ENCODE measurements at regions not wholly inside any gene's neighbourhood (a gene's known extent, or its start where the extent isn't known, plus 50 kb on each side); places are given as distances from the start of the nearest gene placed in this dataset.

DNA sequence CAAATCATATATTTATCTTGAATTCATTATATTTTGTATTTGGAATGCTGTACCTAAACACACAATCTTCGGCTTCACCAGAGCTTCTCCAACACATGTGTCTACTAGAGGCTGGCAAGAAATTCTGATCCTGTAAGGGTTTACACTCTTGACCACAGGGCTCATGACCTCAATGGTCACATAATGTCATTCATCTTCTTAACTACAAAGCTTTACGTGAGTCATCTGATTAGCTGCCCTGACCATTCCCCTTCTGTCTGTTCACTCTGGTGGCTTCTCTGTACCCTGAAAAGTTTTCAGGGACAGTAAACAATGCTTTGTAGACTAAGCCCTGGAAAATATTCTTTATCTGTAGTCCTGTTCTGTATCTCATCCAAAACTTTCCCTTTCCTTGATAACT lies 423.9 kb downstream of the CMPK2 start:
- H3K27ac ChIP-seq (ENCODE audit: low read depth, low read length), result no peak overlapping the region
- no peaks in the 10 kb centered on the region for H3K27me3 ChIP-seq (ENCODE audit: control insufficient read depth, insufficient read depth, low read length)
- no peaks in the 10 kb centered on the region for H3K36me3 ChIP-seq (ENCODE audit: control insufficient read depth, insufficient read depth, low read length)
- no peaks in the 10 kb centered on the region for H3K4me1 ChIP-seq (ENCODE audit: control insufficient read depth, insufficient read depth, low read length)
- no peak overlapping the region for H3K4me3 ChIP-seq (ENCODE audit: low read depth, low read length)
- no peak overlapping the region for H3K9ac ChIP-seq (ENCODE audit: low read length)
- H3K9me3 ChIP-seq (ENCODE audit: control insufficient read depth, insufficient read depth, low read depth, low read length), result no peaks in the 10 kb centered on the region

DNA sequence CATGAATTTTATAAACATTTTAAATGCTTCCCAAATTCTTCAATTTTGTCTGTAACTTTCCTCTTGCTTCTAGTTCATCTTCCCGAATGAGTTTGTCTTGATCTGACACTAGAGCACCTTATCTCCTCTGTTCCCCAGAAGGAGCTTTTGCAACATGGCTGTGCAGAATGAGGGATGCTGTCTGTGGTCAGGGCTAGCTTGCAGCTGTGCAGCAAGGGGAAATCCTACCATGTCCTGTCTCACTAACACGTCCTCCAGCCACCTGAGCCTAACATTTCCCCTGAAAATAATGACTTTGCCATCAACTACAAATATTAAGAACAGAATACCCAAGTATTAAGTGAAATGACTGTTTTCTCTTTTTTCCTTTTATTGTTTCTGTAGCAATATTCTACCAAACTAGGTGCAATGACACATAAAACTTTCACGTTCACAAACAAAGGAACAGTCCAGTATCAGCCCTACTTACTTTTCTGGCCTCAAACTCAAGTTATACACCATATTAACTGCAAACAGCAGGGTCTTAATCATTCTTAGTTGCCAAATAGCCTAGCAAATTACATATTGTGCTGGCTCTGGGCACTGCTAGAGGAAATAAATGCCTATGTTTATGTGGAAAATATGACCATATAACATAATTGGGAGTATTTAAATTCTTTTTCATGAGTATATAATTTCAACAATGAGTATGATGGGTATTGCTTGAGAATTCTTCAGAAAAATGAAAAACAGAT lies 423.3 kb downstream of the CMPK2 start:
- no peak overlapping the region for H3K9ac ChIP-seq (ENCODE audit: low read length)
- no peaks in the 10 kb centered on the region for H3K9me3 ChIP-seq (ENCODE audit: control insufficient read depth, insufficient read depth, low read depth, low read length)
- H3K36me3 ChIP-seq (ENCODE audit: control insufficient read depth, insufficient read depth, low read length), result no peaks in the 10 kb centered on the region
- H3K27ac ChIP-seq (ENCODE audit: low read depth, low read length), result no peak overlapping the region
- no peaks in the 10 kb centered on the region for H3K4me1 ChIP-seq (ENCODE audit: control insufficient read depth, insufficient read depth, low read length)
- no peaks in the 10 kb centered on the region for H3K27me3 ChIP-seq (ENCODE audit: control insufficient read depth, insufficient read depth, low read length)
- H3K4me3 ChIP-seq (ENCODE audit: low read depth, low read length), result no peak overlapping the region

DNA sequence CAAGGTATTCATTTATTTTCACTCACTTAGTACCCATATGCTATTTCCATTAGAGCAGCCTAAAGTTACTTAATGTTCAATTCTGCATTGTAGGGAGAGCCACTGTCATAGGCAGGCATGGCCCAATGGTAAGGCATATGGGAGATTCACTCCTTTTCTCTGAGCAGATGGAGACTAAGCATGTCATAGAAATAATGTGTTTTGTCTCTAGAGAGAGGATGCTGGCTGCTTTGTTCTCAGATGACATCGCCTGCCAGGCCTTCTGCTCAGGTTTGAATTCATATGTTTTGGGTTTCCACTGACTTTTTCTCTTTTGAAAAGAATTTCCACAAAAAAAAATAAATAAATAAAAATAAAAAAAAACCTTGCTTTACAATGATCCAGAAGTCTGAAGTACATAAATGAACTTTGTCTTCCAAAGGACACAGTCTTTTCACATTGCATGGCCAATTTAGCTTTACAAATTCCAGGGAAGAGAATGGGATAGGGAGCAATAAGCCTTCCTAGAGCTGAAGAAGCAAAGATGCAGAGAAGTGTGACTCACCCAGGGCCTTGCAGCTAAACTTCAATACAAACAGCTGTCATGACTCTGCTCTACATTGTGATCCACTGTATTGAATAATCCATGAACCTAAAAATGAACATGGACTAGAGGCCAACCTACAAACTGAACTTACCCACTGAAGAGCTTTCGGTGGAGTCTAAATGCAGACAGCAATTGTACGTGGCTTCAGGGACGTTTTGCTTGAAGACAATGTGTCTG lies 422.5 kb downstream of the CMPK2 start:
- H3K27me3 ChIP-seq (ENCODE audit: control insufficient read depth, insufficient read depth, low read length), result no peaks in the 10 kb centered on the region
- no peaks in the 10 kb centered on the region for H3K36me3 ChIP-seq (ENCODE audit: control insufficient read depth, insufficient read depth, low read length)
- no peak overlapping the region for H3K27ac ChIP-seq (ENCODE audit: low read depth, low read length)
- H3K9me3 ChIP-seq (ENCODE audit: control insufficient read depth, insufficient read depth, low read depth, low read length), result no peaks in the 10 kb centered on the region
- no peaks in the 10 kb centered on the region for H3K4me1 ChIP-seq (ENCODE audit: control insufficient read depth, insufficient read depth, low read length)
- no peak overlapping the region for H3K4me3 ChIP-seq (ENCODE audit: low read depth, low read length)
- H3K9ac ChIP-seq (ENCODE audit: low read length), result no peak overlapping the region

DNA sequence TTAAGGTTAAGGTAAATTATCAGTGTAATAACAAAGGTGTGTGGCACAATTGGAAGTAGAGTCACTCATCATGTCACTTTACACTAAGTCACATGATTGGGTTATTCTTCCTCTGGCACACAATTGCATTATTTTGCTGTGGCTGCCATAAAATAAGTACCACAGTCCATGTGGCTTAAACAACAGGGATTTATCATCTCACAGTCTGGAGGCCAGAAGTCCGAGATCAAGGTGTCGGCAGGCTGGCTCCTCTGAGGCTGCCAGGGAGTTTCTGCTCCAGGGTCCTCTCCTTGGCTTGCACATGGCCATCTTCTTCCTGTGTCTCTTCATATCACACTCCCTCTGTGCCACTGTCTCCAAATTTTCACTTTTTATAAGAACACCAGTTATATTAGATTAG lies 421.2 kb downstream of the CMPK2 start:
- H3K9ac ChIP-seq (ENCODE audit: low read length), result no peak overlapping the region
- peaks cover 3% of the 10 kb centered on the region; the same call in 1 of the 2 replicates for H3K4me1 ChIP-seq (ENCODE audit: control insufficient read depth, insufficient read depth, low read length)

DNA sequence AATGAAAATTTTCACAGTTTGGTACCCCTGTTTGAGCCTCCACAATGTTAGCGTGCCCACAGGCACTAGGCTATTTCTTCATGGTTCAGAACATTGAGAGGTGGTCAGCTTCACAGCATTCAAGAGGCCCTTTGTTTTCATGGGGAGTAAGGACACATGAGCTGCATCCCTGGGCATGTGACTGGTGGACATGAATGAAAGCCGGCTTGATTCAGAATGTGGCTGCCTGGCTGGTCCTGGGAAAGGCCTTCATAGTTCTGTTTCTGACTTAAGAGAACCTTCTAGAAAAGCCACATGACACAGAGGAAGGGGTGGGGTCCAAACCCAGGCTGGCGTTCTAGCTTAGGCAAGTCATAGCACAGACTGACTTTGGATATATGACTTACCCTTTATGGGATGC lies 420.6 kb downstream of the CMPK2 start:
- H3K9me3 ChIP-seq (ENCODE audit: control insufficient read depth, insufficient read depth, low read depth, low read length), result no peaks in the 10 kb centered on the region
- H3K4me3 ChIP-seq (ENCODE audit: low read depth, low read length), result no peak overlapping the region
- peaks cover 4% of the 10 kb centered on the region; the same call in 1 of the 2 replicates for H3K4me1 ChIP-seq (ENCODE audit: control insufficient read depth, insufficient read depth, low read length)
- H3K27ac ChIP-seq (ENCODE audit: low read depth, low read length), result no peak overlapping the region
- H3K27me3 ChIP-seq (ENCODE audit: control insufficient read depth, insufficient read depth, low read length), result no peaks in the 10 kb centered on the region
- no peak overlapping the region for H3K9ac ChIP-seq (ENCODE audit: low read length)
- H3K36me3 ChIP-seq (ENCODE audit: control insufficient read depth, insufficient read depth, low read length), result no peaks in the 10 kb centered on the region

More for the DNA sequence above, 421.2 kb downstream of the CMPK2 start:
- Histone ChIP-seq H3K27me3 (ENCODE audit: control insufficient read depth, insufficient read depth, low read length) (no peaks in the 10 kb centered on the region), H3K4me3 (ENCODE audit: low read depth, low read length) (no peak overlapping the region), H3K27ac (ENCODE audit: low read depth, low read length) (no peak overlapping the region), H3K36me3 (ENCODE audit: control insufficient read depth, insufficient read depth, low read length) (no peaks in the 10 kb centered on the region), H3K9me3 (ENCODE audit: control insufficient read depth, insufficient read depth, low read depth, low read length) (no peaks in the 10 kb centered on the region)

DNA sequence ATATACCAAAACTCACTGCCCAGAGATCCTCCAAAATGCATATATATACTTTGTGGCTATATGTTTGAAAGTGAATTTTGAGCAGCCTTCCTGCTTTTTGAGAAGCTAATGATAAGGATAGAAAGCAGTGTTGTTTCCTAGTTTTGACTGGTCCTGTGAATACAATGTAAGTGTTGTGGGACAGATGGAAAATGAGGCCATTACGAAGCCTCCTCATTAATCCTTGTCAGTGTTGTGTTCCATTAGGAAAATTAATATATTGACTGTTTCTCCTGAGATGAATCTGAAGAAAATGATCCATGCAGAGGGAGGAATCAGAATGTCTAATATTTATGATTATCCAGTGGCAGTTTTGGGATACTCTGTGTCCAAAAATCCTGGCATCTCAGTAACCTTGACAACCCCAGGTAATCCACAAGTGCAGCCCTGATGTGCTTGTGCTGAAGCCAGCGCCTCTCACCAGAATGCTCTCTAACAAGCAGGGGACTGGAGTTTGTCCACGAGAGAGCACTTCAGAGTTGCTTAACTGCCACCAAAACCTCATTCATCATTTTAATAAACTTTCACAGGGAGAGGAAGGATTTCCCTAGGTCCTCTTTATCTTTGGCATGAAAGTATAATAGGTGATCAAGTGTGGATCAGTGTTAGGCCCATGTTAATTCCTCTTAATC lies 418.6 kb downstream of the CMPK2 start:
- Histone ChIP-seq H3K36me3 (ENCODE audit: control insufficient read depth, insufficient read depth, low read length) (no peaks in the 10 kb centered on the region), H3K27me3 (ENCODE audit: control insufficient read depth, insufficient read depth, low read length) (no peaks in the 10 kb centered on the region), H3K4me1 (ENCODE audit: control insufficient read depth, insufficient read depth, low read length) (peaks cover 4% of the 10 kb centered on the region; the same call in 1 of the 2 replicates), H3K9me3 (ENCODE audit: control insufficient read depth, insufficient read depth, low read depth, low read length) (no peaks in the 10 kb centered on the region), H3K4me3 (ENCODE audit: low read depth, low read length) (no peak overlapping the region), H3K9ac (ENCODE audit: low read length) (no peak overlapping the region), H3K27ac (ENCODE audit: low read depth, low read length) (no peak overlapping the region)

DNA sequence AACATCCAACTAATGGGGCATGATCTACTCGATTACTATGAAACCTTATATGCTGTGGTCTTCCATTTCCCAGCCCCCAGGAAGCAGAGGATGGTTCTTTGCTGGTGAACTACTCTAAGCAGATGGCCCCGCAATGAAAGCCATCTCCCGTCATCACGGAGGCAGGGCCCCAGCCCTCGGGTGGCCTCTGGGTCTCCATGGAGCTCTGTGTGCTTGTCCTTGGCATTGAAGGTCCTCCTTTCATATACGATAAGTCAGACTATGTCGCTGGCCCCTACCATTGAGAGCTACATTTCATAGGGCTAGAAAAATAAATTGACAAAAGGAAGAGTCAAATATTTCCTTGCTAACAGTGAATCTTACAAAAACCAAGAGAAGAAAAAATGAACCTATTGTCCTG lies 416.8 kb downstream of the CMPK2 start:
- Histone ChIP-seq H3K4me1 (ENCODE audit: control insufficient read depth, insufficient read depth, low read length) (peaks cover 4% of the 10 kb centered on the region; the same call in 1 of the 2 replicates), H3K27ac (ENCODE audit: low read depth, low read length) (no peak overlapping the region), H3K9me3 (ENCODE audit: control insufficient read depth, insufficient read depth, low read depth, low read length) (no peaks in the 10 kb centered on the region)

DNA sequence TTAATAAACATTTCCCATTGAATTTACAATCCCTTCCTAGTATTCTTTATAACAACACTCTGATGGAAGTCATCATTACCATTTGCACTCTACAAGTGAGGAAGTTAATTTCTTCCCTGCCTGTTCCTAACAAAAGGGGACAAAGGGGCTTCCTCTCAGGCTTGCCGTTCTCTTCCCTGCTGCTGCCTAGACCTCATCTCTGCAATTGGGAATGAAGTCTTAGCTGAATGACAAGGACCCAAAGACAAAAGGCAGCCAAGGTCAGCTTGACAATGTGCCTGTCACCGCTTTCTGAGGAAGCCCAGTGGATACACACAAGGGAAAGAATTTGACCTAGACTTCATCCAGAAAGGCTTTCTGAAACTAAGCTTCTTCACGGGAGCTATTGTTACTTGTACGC lies 416.4 kb downstream of the CMPK2 start:
- Histone ChIP-seq H3K4me3 (ENCODE audit: low read depth, low read length) (no peak overlapping the region), H3K4me1 (ENCODE audit: control insufficient read depth, insufficient read depth, low read length) (peaks cover 4% of the 10 kb centered on the region; the same call in 1 of the 2 replicates), H3K27me3 (ENCODE audit: control insufficient read depth, insufficient read depth, low read length) (no peaks in the 10 kb centered on the region), H3K36me3 (ENCODE audit: control insufficient read depth, insufficient read depth, low read length) (no peaks in the 10 kb centered on the region), H3K27ac (ENCODE audit: low read depth, low read length) (no peak overlapping the region), H3K9me3 (ENCODE audit: control insufficient read depth, insufficient read depth, low read depth, low read length) (no peaks in the 10 kb centered on the region), H3K9ac (ENCODE audit: low read length) (no peak overlapping the region)

More for the DNA sequence above, 416.8 kb downstream of the CMPK2 start:
- Histone ChIP-seq H3K4me3 (ENCODE audit: low read depth, low read length) (no peak overlapping the region), H3K36me3 (ENCODE audit: control insufficient read depth, insufficient read depth, low read length) (no peaks in the 10 kb centered on the region), H3K27me3 (ENCODE audit: control insufficient read depth, insufficient read depth, low read length) (no peaks in the 10 kb centered on the region), H3K9ac (ENCODE audit: low read length) (no peak overlapping the region)

DNA sequence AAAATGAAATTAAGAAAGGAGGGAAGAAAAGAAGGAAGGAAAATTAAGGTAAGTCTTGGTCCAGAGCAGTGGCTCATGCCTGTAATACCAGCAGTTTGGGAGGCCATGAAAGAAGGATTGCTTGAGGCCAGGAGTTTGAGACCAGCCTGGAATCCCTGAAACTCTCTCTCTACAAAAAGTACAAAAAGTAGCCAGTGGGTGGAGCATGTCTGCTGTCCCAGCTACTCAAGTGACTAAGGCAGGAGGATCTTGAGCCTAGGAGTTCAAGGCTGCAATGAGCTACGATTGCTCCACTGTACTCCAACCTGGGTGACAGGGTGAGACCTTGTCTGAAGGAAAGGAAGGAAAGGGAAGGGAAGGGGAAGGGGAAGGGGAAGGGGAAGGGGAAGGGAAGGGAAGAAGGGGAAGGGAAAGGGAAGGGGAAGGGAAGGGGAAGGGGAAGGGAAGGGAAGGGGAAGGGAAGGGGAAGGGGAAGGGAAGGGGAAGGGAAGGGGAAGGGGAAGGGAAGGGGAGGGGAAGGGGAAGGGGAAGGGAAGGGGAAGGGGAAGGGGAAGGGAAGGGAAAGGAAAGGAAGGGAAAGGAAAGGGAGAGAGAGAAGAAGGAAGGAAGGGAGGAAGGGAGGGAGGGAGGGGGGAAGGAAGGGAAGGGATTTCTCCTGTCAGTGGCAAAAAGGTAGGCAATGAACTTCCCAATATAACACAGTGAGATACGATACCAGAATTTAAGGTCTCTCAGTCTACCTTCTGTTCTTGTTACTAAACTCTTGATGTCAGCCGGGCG lies 412.8 kb downstream of the CMPK2 start:
- no peak overlapping the region for H3K4me3 ChIP-seq (ENCODE audit: low read depth, low read length)
- H3K4me1 ChIP-seq (ENCODE audit: control insufficient read depth, insufficient read depth, low read length), result peaks cover 4% of the 10 kb centered on the region; the same call in 1 of the 2 replicates
- no peak overlapping the region for H3K9ac ChIP-seq (ENCODE audit: low read length)
- no peak overlapping the region for H3K27ac ChIP-seq (ENCODE audit: low read depth, low read length)
- no peaks in the 10 kb centered on the region for H3K36me3 ChIP-seq (ENCODE audit: control insufficient read depth, insufficient read depth, low read length)
- no peaks in the 10 kb centered on the region for H3K27me3 ChIP-seq (ENCODE audit: control insufficient read depth, insufficient read depth, low read length)
- peaks cover 3% of the 10 kb centered on the region; the same call in 1 of the 2 replicates for H3K9me3 ChIP-seq (ENCODE audit: control insufficient read depth, insufficient read depth, low read depth, low read length)

DNA sequence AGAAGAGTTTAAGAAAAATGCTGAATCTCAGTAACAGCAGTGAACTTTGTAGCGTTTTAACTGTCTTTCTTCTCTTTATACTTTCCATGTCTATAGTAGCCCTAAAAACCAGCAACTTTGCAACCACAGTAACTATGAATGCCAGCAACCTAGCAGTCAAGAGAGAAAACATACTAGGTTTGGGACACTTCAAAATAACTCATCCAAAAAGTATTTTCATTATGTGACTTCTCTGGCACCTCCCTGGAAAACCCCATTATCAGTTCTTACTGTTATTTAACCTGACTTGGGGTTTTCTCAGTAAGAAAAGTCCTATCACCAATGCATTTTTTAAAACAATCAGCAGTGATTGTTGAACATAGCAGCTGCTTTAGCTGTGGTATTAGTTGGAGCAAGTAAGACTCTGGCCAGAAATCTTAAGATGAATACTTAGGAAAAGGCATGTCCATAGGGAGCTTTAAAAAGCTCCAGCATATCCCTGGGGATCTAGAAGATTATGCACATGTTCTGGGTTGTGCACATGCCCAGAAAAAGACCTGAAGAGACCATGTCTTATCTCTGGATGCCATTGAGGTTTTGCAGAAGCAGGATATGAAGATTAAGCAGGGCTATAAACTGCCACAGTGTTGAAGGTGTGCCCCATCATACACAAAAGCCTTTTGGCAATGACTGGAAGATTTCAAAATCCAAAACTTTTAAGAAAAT lies 411.3 kb downstream of the CMPK2 start:
- Histone ChIP-seq H3K27me3 (ENCODE audit: control insufficient read depth, insufficient read depth, low read length) (no peaks in the 10 kb centered on the region), H3K4me1 (ENCODE audit: control insufficient read depth, insufficient read depth, low read length) (peaks cover 1% of the 10 kb centered on the region; the same call in 1 of the 2 replicates), H3K27ac (ENCODE audit: low read depth, low read length) (no peak overlapping the region), H3K9ac (ENCODE audit: low read length) (no peak overlapping the region), H3K36me3 (ENCODE audit: control insufficient read depth, insufficient read depth, low read length) (no peaks in the 10 kb centered on the region), H3K4me3 (ENCODE audit: low read depth, low read length) (no peak overlapping the region), H3K9me3 (ENCODE audit: control insufficient read depth, insufficient read depth, low read depth, low read length) (peaks cover 3% of the 10 kb centered on the region; the same call in 1 of the 2 replicates)
